Thoracic aorta (tissue), 2 donors: ENCODE measurements at regions not wholly inside any gene's neighbourhood (a gene's known extent, or its start where the extent isn't known, plus 50 kb on each side); places are given as distances from the start of the nearest gene placed in this dataset.

Experiments
- ATAC-seq: fragments of 150-250 bp; one replicate; pipeline ENCODE4 v1.8.0; 2017; ENCODE audit warnings: low read depth; ENCODE audit not compliant: insufficient number of reproducible peaks, low FRiP score
- DNase-seq: peaks from one replicate; pipeline ENCODE4 v3.0.0-alpha.2; 2020; ENCODE audit warnings: low spot score
- H3K27ac ChIP-seq, 2 donors: fragments of 200-600 bp; sonication (generic); 1 replicate in 1 of 2; 2 replicates in 1 of 2; pipeline ENCODE4 v1.5.1; 2016; ENCODE audit warnings: mild to moderate bottlenecking in 2 of 2, moderate library complexity in 2 of 2
- H3K27me3 ChIP-seq: fragments of 200-600 bp; sonication (generic); replicated peaks from 2 replicates; pipeline ENCODE4 v1.6.0; 2016; ENCODE audit warnings: mild to moderate bottlenecking; ENCODE audit not compliant: insufficient read depth
- H3K36me3 ChIP-seq: fragments of 200-600 bp; sonication (generic); one replicate; pipeline ENCODE4 v1.5.1; 2016
- H3K4me1 ChIP-seq, 2 donors: fragments of 200-600 bp; sonication (generic); 1 replicate in 1 of 2; 2 replicates in 1 of 2; pipeline versions ENCODE4 v1.5.1 to v1.6.0; 2016; ENCODE audit warnings: low read depth in 2 of 2, mild to moderate bottlenecking in 1 of 2; ENCODE audit not compliant: control insufficient read depth in 1 of 2
- H3K4me3 ChIP-seq: fragments of 200-600 bp; sonication (generic); 2 replicates; pipeline ENCODE4 v1.5.1; 2016; ENCODE audit warnings: mild to moderate bottlenecking
- H3K9me3 ChIP-seq: fragments of 200-600 bp; sonication (generic); 2 replicates; pipeline ENCODE4 v1.5.1; 2016
- TF ChIP-seq, protein P1 (sequence below): fragments of 200-600 bp; sonication (generic); IDR thresholded peaks from one replicate; pipeline ENCODE4 v1.5.1; 2019; ENCODE audit warnings: antibody characterized with exemption

GRCh38 chr1:39139723-39140360 is 64.7 kb upstream of the MACF1 start:
- H3K36me3 ChIP-seq = no peaks in the 10 kb centered on the region
- H3K4me1 ChIP-seq = peaks cover 6 to 20% of the 10 kb centered on the region in 2 donors
- no peak for DNase-seq
- no peaks in the 10 kb centered on the region for H3K27me3 ChIP-seq
- TF ChIP-seq, protein P1, sequence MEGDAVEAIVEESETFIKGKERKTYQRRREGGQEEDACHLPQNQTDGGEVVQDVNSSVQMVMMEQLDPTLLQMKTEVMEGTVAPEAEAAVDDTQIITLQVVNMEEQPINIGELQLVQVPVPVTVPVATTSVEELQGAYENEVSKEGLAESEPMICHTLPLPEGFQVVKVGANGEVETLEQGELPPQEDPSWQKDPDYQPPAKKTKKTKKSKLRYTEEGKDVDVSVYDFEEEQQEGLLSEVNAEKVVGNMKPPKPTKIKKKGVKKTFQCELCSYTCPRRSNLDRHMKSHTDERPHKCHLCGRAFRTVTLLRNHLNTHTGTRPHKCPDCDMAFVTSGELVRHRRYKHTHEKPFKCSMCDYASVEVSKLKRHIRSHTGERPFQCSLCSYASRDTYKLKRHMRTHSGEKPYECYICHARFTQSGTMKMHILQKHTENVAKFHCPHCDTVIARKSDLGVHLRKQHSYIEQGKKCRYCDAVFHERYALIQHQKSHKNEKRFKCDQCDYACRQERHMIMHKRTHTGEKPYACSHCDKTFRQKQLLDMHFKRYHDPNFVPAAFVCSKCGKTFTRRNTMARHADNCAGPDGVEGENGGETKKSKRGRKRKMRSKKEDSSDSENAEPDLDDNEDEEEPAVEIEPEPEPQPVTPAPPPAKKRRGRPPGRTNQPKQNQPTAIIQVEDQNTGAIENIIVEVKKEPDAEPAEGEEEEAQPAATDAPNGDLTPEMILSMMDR = no peak
- no peak for ATAC-seq
- H3K27ac ChIP-seq = no peak overlapping the region
- no peak overlapping the region for H3K4me3 ChIP-seq
- H3K9me3 ChIP-seq = no peaks in the 10 kb centered on the region

- no peaks in the 10 kb centered on the region for H3K27me3 ChIP-seq
- TF ChIP-seq, protein P1 = no peak
- no peaks in the 10 kb centered on the region for H3K9me3 ChIP-seq
- ATAC-seq (no peak), DNase-seq (no peak)
- H3K4me1 ChIP-seq = peaks cover 6 to 20% of the 10 kb centered on the region in 2 donors
- H3K4me3 ChIP-seq = no peak overlapping the region
- H3K36me3 ChIP-seq = no peaks in the 10 kb centered on the region
- no peak overlapping the region for H3K27ac ChIP-seq
Observed at GRCh38 chr1:39141925-39142324, 62.6 kb upstream of the MACF1 start.

- H3K36me3 ChIP-seq = no peaks in the 10 kb centered on the region
- TF ChIP-seq, protein P1 = no peak
- no peaks in the 10 kb centered on the region for H3K27me3 ChIP-seq
- H3K4me1 ChIP-seq = peaks cover 6 to 22% of the 10 kb centered on the region in 2 donors
- no peaks in the 10 kb centered on the region for H3K9me3 ChIP-seq
- DNase-seq (no peak), ATAC-seq (no peak)
- no peak overlapping the region for H3K27ac ChIP-seq
- H3K4me3 ChIP-seq = no peak overlapping the region
Observed at GRCh38 chr1:39142401-39143060, 62.0 kb upstream of the MACF1 start.

DNA sequence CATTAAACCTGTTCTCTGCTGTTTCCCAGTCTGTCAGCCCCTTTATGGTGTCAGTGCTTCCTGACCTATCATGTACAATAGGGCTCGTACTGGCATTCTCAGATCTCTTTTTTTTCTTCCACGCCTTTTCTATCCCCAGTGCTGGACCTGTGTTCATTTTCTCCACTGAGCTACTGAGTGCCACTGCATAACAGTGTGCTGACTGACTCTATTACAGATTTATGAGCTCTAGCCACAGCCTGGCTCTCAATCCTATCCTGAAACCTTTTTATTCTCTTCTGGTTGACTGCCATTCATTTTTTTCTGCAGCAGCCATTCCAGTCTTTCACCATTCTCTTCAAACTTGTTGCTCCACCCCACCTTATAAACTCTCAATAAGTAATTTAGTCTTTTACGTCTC is 59.6 kb upstream of the MACF1 start:
- Histone ChIP-seq H3K27ac (no peak overlapping the region), H3K27me3 (no peaks in the 10 kb centered on the region), H3K36me3 (no peaks in the 10 kb centered on the region), H3K4me3 (no peak overlapping the region), H3K4me1 (peaks cover 6 to 29% of the 10 kb centered on the region in 2 donors), H3K9me3 (no peaks in the 10 kb centered on the region)
- DNase-seq = no peak
- ATAC-seq = no peak
- TF ChIP-seq, protein P1 = no peak

GRCh38 chr1:39145331-39145965 is 59.0 kb upstream of the MACF1 start:
- ATAC-seq = no peak
- Histone ChIP-seq H3K9me3 (no peaks in the 10 kb centered on the region), H3K36me3 (no peaks in the 10 kb centered on the region), H3K4me1 (peaks cover 6 to 29% of the 10 kb centered on the region in 2 donors), H3K4me3 (no peak overlapping the region), H3K27me3 (no peaks in the 10 kb centered on the region), H3K27ac (no peak overlapping the region)
- TF ChIP-seq, protein P1 = no peak
- no peak for DNase-seq
